GM12875 (cell line): ENCODE measurements at regions not wholly inside any gene's neighbourhood (a gene's known extent, or its start where the extent isn't known, plus 50 kb on each side); places are given as distances from the start of the nearest gene placed in this dataset.

Experiments used
- H3K4me3 ChIP-seq: one replicate; pipeline ENCODE4 v1.5.1; 2011; ENCODE audit warnings: low read depth, low read length, control low read depth
- CTCF ChIP-seq: IDR thresholded peaks from 2 replicates; pipeline ENCODE4 v1.5.1; 2011; ENCODE audit warnings: low read depth, mild to moderate bottlenecking, control low read depth, inconsistent platforms, low read length, moderate library complexity, borderline replicate concordance; ENCODE audit not compliant: insufficient read depth

- H3K4me3 ChIP-seq, result no peak overlapping the region
- no peak for TF ChIP-seq CTCF
Measured at GRCh38 chr4:124514588-124514987, 197.9 kb downstream of the ANKRD50 start.

GRCh38 chr4:124515591-124515990 lies 196.9 kb downstream of the ANKRD50 start:
- H3K4me3 ChIP-seq, result no peak overlapping the region
- no peak for TF ChIP-seq CTCF

GRCh38 chr4:124519196-124519595 lies 193.3 kb downstream of the ANKRD50 start:
- H3K4me3 ChIP-seq, result no peak overlapping the region

GRCh38 chr4:124523816-124524215 lies 188.7 kb downstream of the ANKRD50 start:
- no peak overlapping the region for H3K4me3 ChIP-seq
- TF ChIP-seq CTCF, result no peak

More at GRCh38 chr4:124519196-124519595, 193.3 kb downstream of the ANKRD50 start:
- TF ChIP-seq CTCF, result no peak

- no peak for TF ChIP-seq CTCF
- no peak overlapping the region for H3K4me3 ChIP-seq
Measured at GRCh38 chr4:124525524-124525923, 187.0 kb downstream of the ANKRD50 start.

GRCh38 chr4:124526331-124526730 lies 186.2 kb downstream of the ANKRD50 start:
- no peak overlapping the region for H3K4me3 ChIP-seq
- no peak for TF ChIP-seq CTCF

GRCh38 chr4:124526769-124527168 lies 185.8 kb downstream of the ANKRD50 start:
- TF ChIP-seq CTCF, result no peak
- no peak overlapping the region for H3K4me3 ChIP-seq
